Transverse colon (tissue), 4 donors: ENCODE measurements at regions not wholly inside any gene's neighbourhood (a gene's known extent, or its start where the extent isn't known, plus 50 kb on each side); places are given as distances from the start of the nearest gene placed in this dataset.

Experiments
- DNase-seq: peaks from one replicate; pipeline ENCODE4 v3.0.0-alpha.2; 2019
- H3K27ac ChIP-seq, 4 donors: fragments of 200-600 bp; sonication (generic); 2 replicates each; pipeline ENCODE4 v1.5.1; 2016 to 2018; ENCODE audit warnings: inconsistent platforms in 4 of 4
- H3K27me3 ChIP-seq: fragments of 200-600 bp; sonication (generic); 2 replicates; pipeline ENCODE4 v1.5.1; 2017; ENCODE audit warnings: inconsistent platforms
- H3K36me3 ChIP-seq, 4 donors: fragments of 200-600 bp; sonication (generic); 2 replicates each; pipeline ENCODE4 v1.5.1; 2017 to 2019; ENCODE audit warnings: inconsistent platforms in 4 of 4
- H3K4me1 ChIP-seq, 4 donors: fragments of 200-600 bp; sonication (generic); 2 replicates each; pipeline ENCODE4 v1.5.1; 2017 to 2020; ENCODE audit warnings: inconsistent platforms in 4 of 4
- H3K4me3 ChIP-seq, 4 donors: fragments of 200-600 bp; sonication (generic); 1 replicate in 1 of 4; 2 replicates in 3 of 4; pipeline versions ENCODE4 v1.5.1 to v1.6.1; 2017 to 2019; ENCODE audit warnings: inconsistent platforms in 4 of 4
- H3K9me3 ChIP-seq, 2 donors: fragments of 200-600 bp; sonication (generic); 2 replicates each; pipeline ENCODE4 v1.5.1; 2017 to 2019; ENCODE audit warnings: inconsistent platforms in 2 of 2
- EP300 ChIP-seq: sonication (generic); formaldehyde crosslinking; IDR thresholded peaks from one replicate; pipeline ENCODE4 v1.6.1; 2017; ENCODE audit warnings: antibody characterized with exemption, low read depth
- POLR2A ChIP-seq: fragments of 450-650 bp; IDR thresholded peaks from one replicate; pipeline ENCODE4 v1.6.1; 2016; ENCODE audit warnings: antibody characterized with exemption, mild to moderate bottlenecking, moderate library complexity
- POLR2AphosphoS5 ChIP-seq, 3 donors: sonication (generic); formaldehyde crosslinking; IDR thresholded peaks; one replicate each; pipeline ENCODE4 v1.6.1; 2016; ENCODE audit warnings: antibody characterized with exemption in 3 of 3
- WGBS, 2 donors: methylation state at CpG; one replicate each; pipeline ENCODE4 v1.1.5; 2018; ENCODE audit warnings: low coverage in 1 of 2; 5-methylcytosine and 5-hydroxymethylcytosine counted together
- in situ Hi-C, 4 donors: fragments of 200-750 bp; cut with MboI; loops; one replicate each; pipeline versions ENCODE4 v1.15.0 to v1.15.1; 2017; ENCODE audit warnings: low sequenced_read_pairs in 3 of 4, low pct_ligation_motif_present in 1 of 4, low pct_unique_long_range_greater_than_20kb in 1 of 4
- intact Hi-C: fragments of 100-400 bp; cut with DNase I; formaldehyde crosslinking; loops from one replicate; pipeline ENCODE4 v1.15.1; 2023; ENCODE audit warnings: low total_unique reads
- TF ChIP-seq, protein P1 (sequence below), 5 experiments: fragments of 200-600 bp in 3 of 5; fragments of 450-650 bp in 2 of 5; sonication (generic) in 3 of 5; IDR thresholded peaks; 1 replicate in 2 of 5; 2 replicates in 3 of 5; pipeline ENCODE4 v1.5.1; 2016 to 2017; ENCODE audit warnings: antibody characterized with exemption in 5 of 5, inconsistent platforms in 3 of 5, mild to moderate bottlenecking in 2 of 5, moderate library complexity in 1 of 5

DNA sequence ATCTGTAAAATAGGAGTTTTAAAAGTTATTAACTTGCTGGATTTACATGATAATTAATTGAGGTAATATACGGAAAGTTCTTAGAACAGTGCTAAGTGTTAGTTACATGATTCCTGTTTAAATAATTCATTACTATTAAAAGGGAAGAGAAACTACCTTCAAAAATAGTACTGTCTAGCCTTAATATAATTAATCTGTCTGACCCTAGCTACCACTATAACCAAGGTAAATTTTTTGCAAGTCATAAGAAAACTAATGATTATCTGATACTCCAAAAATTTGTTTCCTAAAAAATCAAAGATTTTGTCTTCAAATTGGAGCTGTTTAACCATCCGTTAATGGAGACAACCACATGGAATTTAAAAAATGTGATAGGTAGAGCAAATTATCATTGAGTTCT, 294.3 kb upstream of the FBXO33 start:
- DNase-seq, result no peak
- in situ Hi-C loops, result no loop called here
- WGBS, 2 donors, result 73 to 87% methylated on average over 2 of the region's 2 CpGs

DNA sequence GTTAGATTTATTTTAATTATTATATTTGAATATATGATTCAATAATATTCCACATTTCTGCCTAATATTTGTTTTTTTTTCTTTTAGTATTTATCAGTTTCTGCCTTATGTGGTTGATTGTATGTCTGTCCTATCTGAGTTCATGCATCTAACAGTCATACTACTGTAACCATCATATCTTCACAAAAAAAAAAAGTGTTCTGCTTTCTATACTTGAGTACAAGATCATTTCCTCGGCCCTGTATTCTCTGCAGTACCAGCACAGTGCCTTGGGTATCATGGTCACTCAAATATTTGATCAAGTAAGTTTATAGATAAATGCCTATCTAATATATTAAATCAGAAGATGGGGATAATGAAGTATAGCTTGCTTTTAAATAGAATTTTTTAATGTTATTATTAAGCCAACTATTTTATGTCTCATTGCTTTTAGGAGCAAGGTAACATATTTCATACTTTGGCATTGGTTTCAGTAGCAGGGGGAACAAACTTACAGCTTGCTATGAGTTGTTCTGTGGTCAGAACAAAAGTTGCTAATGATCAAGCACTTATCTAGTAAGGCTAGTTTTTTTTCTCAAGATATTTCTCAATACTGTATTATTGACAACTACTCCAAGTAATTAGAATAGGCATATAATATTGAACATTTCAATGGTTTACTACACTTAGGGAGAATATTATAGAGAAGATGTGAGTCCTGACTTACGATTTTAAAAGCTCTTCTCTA, 290.5 kb upstream of the FBXO33 start:
- no peak for DNase-seq
- no peaks in the 10 kb centered on the region for H3K4me1 ChIP-seq
- in situ Hi-C loops, result no loop called here
- H3K27ac ChIP-seq, result no peak overlapping the region
- H3K4me3 ChIP-seq, result no peak overlapping the region
- intact Hi-C loops, result no loop called here
- WGBS, 2 donors, result 31 to 49% methylated on average over 2 of the region's 2 CpGs
- H3K36me3 ChIP-seq, result no peaks in the 10 kb centered on the region
- H3K27me3 ChIP-seq, result no peaks in the 10 kb centered on the region
- H3K9me3 ChIP-seq, result no peaks in the 10 kb centered on the region
- TF ChIP-seq, protein P1, sequence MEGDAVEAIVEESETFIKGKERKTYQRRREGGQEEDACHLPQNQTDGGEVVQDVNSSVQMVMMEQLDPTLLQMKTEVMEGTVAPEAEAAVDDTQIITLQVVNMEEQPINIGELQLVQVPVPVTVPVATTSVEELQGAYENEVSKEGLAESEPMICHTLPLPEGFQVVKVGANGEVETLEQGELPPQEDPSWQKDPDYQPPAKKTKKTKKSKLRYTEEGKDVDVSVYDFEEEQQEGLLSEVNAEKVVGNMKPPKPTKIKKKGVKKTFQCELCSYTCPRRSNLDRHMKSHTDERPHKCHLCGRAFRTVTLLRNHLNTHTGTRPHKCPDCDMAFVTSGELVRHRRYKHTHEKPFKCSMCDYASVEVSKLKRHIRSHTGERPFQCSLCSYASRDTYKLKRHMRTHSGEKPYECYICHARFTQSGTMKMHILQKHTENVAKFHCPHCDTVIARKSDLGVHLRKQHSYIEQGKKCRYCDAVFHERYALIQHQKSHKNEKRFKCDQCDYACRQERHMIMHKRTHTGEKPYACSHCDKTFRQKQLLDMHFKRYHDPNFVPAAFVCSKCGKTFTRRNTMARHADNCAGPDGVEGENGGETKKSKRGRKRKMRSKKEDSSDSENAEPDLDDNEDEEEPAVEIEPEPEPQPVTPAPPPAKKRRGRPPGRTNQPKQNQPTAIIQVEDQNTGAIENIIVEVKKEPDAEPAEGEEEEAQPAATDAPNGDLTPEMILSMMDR (IDR thresholded peaks at IDR 0.05), result no peak
- TF ChIP-seq POLR2AphosphoS5 (IDR thresholded peaks at IDR 0.05) (no peak), POLR2A (no peak), EP300 (no peak)

More for the DNA sequence above, 294.3 kb upstream of the FBXO33 start:
- Histone ChIP-seq H3K9me3 (peaks cover 0 to 4% of the 10 kb centered on the region in 2 donors), H3K36me3 (no peaks in the 10 kb centered on the region), H3K4me3 (no peak overlapping the region), H3K27me3 (no peaks in the 10 kb centered on the region), H3K4me1 (no peaks in the 10 kb centered on the region), H3K27ac (no peak overlapping the region)
- intact Hi-C loops, result no loop called here
- TF ChIP-seq POLR2A (no peak), POLR2AphosphoS5 (IDR thresholded peaks at IDR 0.05) (no peak), EP300 (no peak)
- TF ChIP-seq, protein P1 (IDR thresholded peaks at IDR 0.05), result no peak

DNA sequence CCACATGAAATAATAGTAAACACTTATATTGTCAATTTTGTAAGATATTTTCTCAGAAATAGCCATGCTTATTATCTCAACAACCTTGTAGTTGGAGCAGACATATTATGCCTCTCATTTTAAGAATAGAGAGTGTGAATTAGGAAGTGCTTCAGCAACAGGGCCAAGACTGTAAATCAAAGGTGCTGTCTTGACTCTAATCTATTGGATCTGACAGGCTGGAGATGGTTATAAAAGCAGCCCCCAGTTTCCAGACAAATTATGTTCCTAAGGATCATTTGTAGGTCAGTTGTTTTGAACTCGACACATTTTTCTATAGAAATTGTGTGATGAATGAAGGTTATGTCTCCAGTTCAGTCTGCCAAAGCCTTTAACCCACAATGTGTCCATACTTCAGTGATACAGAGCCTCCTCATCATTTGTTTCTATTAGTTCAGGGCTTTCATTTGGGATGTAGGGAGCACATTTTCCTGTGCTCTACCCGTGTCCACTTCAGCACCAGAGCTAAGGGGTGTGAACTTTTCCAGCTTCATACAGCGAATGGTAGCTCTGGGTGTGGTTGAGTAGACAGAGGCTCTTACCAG, 284.8 kb upstream of the FBXO33 start:
- in situ Hi-C loops (no loop called here), intact Hi-C loops (no loop called here)
- H3K27ac ChIP-seq, result no peak overlapping the region
- TF ChIP-seq POLR2AphosphoS5 (IDR thresholded peaks at IDR 0.05), result no peak
- TF ChIP-seq EP300, result no peak
- TF ChIP-seq POLR2A, result no peak
- TF ChIP-seq, protein P1 (IDR thresholded peaks at IDR 0.05), result no peak
- H3K4me3 ChIP-seq, result no peak overlapping the region
- H3K4me1 ChIP-seq, result no peaks in the 10 kb centered on the region
- no peaks in the 10 kb centered on the region for H3K27me3 ChIP-seq
- WGBS, 2 donors, result 50 to 70% methylated on average over 3 of the region's 3 CpGs
- H3K9me3 ChIP-seq, result no peaks in the 10 kb centered on the region
- no peaks in the 10 kb centered on the region for H3K36me3 ChIP-seq
- DNase-seq, result no peak

DNA sequence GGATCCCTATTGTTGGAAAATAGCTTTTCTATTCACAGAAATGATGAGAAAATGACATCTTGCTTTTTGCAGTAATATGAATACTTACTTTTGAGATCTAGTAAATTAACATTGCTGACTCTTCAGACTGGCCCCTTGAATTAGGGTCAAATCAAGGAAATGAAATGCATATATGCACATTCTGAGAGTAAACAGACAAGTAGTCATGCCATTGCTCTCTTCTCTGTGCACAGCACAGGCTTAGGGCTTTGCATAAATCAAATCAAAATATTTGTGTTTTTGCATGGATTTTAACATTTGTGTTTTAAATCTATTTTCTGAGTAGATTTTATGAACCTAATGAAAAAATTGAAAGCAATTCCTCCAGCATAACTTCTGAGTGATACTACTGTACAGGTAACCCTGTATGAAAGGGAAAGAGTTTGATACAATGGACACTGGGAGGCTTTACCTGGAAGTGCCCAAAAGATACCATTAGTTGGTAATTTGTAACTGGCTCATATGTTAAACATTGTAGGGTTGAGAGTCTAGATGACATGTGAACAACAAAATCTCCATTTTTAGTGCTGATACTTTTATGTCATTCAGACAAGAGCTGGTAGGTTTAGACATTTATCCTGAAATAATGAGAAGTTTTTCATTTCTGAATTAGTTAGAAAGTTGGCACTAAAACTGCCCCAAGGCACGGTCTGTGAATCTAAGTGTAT, 280.2 kb upstream of the FBXO33 start:
- in situ Hi-C loops, result no loop called here
- intact Hi-C loops, result no loop called here
- TF ChIP-seq EP300, result no peak
- TF ChIP-seq, protein P1 (IDR thresholded peaks at IDR 0.05), result no peak
- TF ChIP-seq POLR2AphosphoS5 (IDR thresholded peaks at IDR 0.05), result no peak
- TF ChIP-seq POLR2A, result no peak

More for the DNA sequence above, 280.2 kb upstream of the FBXO33 start:
- Histone ChIP-seq H3K27me3 (no peaks in the 10 kb centered on the region), H3K4me1 (no peaks in the 10 kb centered on the region), H3K4me3 (no peak overlapping the region), H3K27ac (no peak overlapping the region), H3K9me3 (peaks cover 0 to 4% of the 10 kb centered on the region in 2 donors), H3K36me3 (no peaks in the 10 kb centered on the region)
- 30 to 39% methylated on average over 1 of the region's 1 CpG for WGBS, 2 donors
- no peak for DNase-seq
